WI38 (cell line): ENCODE measurements at regions not wholly inside any gene's neighbourhood (a gene's known extent, or its start where the extent isn't known, plus 50 kb on each side); places are given as distances from the start of the nearest gene placed in this dataset.

Experiments
- H3K4me3 ChIP-seq: 2 replicates; pipeline ENCODE4 v1.5.1; 2011; ENCODE audit warnings: low read depth, mild to moderate bottlenecking, control low read depth, low read length
- CTCF ChIP-seq: IDR thresholded peaks from 2 replicates; pipeline ENCODE4 v1.5.1; 2012; ENCODE audit warnings: low read depth, mild to moderate bottlenecking, control low read depth, low read length

- no peak overlapping the region for H3K4me3 ChIP-seq
- TF ChIP-seq CTCF: no peak
These were observed 289.9 kb downstream of the FAM170A start for GRCh38 chr5:119919279-119919678.

GRCh38 chr5:119926301-119926700 lies 296.9 kb downstream of the FAM170A start:
- H3K4me3 ChIP-seq: no peak overlapping the region
- TF ChIP-seq CTCF: no peak

GRCh38 chr5:119928974-119929373 lies 299.6 kb downstream of the FAM170A start:
- TF ChIP-seq CTCF: no peak
- H3K4me3 ChIP-seq: no peak overlapping the region

GRCh38 chr5:119930490-119930889 lies 301.1 kb downstream of the FAM170A start:
- no peak for TF ChIP-seq CTCF
- H3K4me3 ChIP-seq: no peak overlapping the region

- H3K4me3 ChIP-seq: no peak overlapping the region
- peak; percentile 10; the same call in 1 of the 2 replicates for TF ChIP-seq CTCF
These were observed 313.8 kb downstream of the FAM170A start for GRCh38 chr5:119943148-119943547.

GRCh38 chr5:119945691-119946090 lies 316.3 kb downstream of the FAM170A start:
- TF ChIP-seq CTCF: no peak
- H3K4me3 ChIP-seq: no peak overlapping the region

- H3K4me3 ChIP-seq: no peak overlapping the region
- TF ChIP-seq CTCF: no peak
These were observed 318.8 kb downstream of the FAM170A start for GRCh38 chr5:119948162-119948561.
